T-helper 17 cell (primary cell): ENCODE measurements at regions not wholly inside any gene's neighbourhood (a gene's known extent, or its start where the extent isn't known, plus 50 kb on each side); places are given as distances from the start of the nearest gene placed in this dataset.
A peak's percentile ranks its signal among the peaks of the same experiment; 100 is the strongest.
"Not testable (repeated sequence)": the region's sequence is repeated elsewhere in the genome, so short reads cannot be mapped to it uniquely, and the experiment has no call there.

ENCODE experiments used
- ATAC-seq: fragments of 150-1000 bp; cut with Tn5 transposase; 2 replicates; pipeline ENCODE4 v1.10.0; 2021; ENCODE audit warnings: mild to moderate bottlenecking, moderate library complexity
- DNase-seq, 3 donors: peaks; one replicate each; pipeline versions ENCODE4 v3.0.0 to v3.0.0-alpha.2; 2020 to 2021
- H3K9me3 ChIP-seq: one replicate; pipeline ENCODE4 v1.7.0; 2013; ENCODE audit warnings: low read length, mild to moderate bottlenecking; ENCODE audit not compliant: control insufficient read depth, poor library complexity, severe bottlenecking
- H3K27ac Mint-ChIP-seq: one replicate; pipeline ENCODE4 v1.8.0; 2022; ENCODE audit warnings: mild to moderate bottlenecking, moderate library complexity, mixed read lengths
- H3K27me3 Mint-ChIP-seq: one replicate; pipeline ENCODE4 v1.8.0; 2022; ENCODE audit warnings: mixed read lengths
- H3K36me3 Mint-ChIP-seq: one replicate; pipeline ENCODE4 v1.8.0; 2022; ENCODE audit warnings: low read depth, mixed read lengths
- H3K4me1 Mint-ChIP-seq: one replicate; pipeline ENCODE4 v1.8.0; 2022; ENCODE audit warnings: mild to moderate bottlenecking, mixed read lengths
- H3K4me3 Mint-ChIP-seq: one replicate; pipeline ENCODE4 v1.8.0; 2022; ENCODE audit warnings: mild to moderate bottlenecking, moderate library complexity, mixed read lengths

- Mint-ChIP-seq H3K4me3 (peak overlapping the region; percentile 54), H3K36me3 (peaks cover 4% of the 10 kb centered on the region), H3K27me3 (peaks cover 61% of the 10 kb centered on the region), H3K4me1 (peaks cover 4% of the 10 kb centered on the region), H3K27ac (no peak overlapping the region)
- ATAC-seq (peak; percentile 37), DNase-seq (no peak)
- peaks cover 2% of the 10 kb centered on the region for H3K9me3 ChIP-seq
Measured at GRCh38 chr6:28606424-28607391, 81.0 kb downstream of the GPX5 start.

- ATAC-seq (no peak), DNase-seq (no peak)
- Mint-ChIP-seq H3K27ac (no peak overlapping the region), H3K4me1 (peaks cover 4% of the 10 kb centered on the region), H3K27me3 (peaks cover 63% of the 10 kb centered on the region), H3K4me3 (no peak overlapping the region), H3K36me3 (peaks cover 4% of the 10 kb centered on the region)
- H3K9me3 ChIP-seq: peaks cover 2% of the 10 kb centered on the region
Measured at GRCh38 chr6:28607990-28608389, 82.3 kb downstream of the GPX5 start.

GRCh38 chr6:28609672-28610071 is 84.0 kb downstream of the GPX5 start:
- ATAC-seq: no peak
- H3K9me3 ChIP-seq: peaks cover 2% of the 10 kb centered on the region
- DNase-seq: no peak
- H3K27ac Mint-ChIP-seq: no peak overlapping the region
- peaks cover 4% of the 10 kb centered on the region for H3K4me1 Mint-ChIP-seq
- H3K4me3 Mint-ChIP-seq: no peak overlapping the region
- H3K36me3 Mint-ChIP-seq: peaks cover 6% of the 10 kb centered on the region
- H3K27me3 Mint-ChIP-seq: peaks cover 68% of the 10 kb centered on the region

GRCh38 chr6:28615616-28615954 is 89.9 kb downstream of the GPX5 start:
- no peak for DNase-seq
- Mint-ChIP-seq H3K27me3 (peaks cover 58% of the 10 kb centered on the region), H3K4me3 (no peak overlapping the region), H3K36me3 (peaks cover 6% of the 10 kb centered on the region), H3K4me1 (no peaks in the 10 kb centered on the region), H3K27ac (no peak overlapping the region)
- no peaks in the 10 kb centered on the region for H3K9me3 ChIP-seq
- ATAC-seq: no peak

- H3K4me3 Mint-ChIP-seq: no peak overlapping the region
- peaks cover 59% of the 10 kb centered on the region for H3K27me3 Mint-ChIP-seq
- no peak overlapping the region for H3K27ac Mint-ChIP-seq
- H3K36me3 Mint-ChIP-seq: peaks cover 4% of the 10 kb centered on the region
- ATAC-seq (no peak), DNase-seq (no peak)
- no peaks in the 10 kb centered on the region for H3K4me1 Mint-ChIP-seq
- H3K9me3 ChIP-seq: no peaks in the 10 kb centered on the region
Measured at GRCh38 chr6:28615955-28616747, 90.5 kb downstream of the GPX5 start.

- no peak overlapping the region for H3K4me3 Mint-ChIP-seq
Measured at GRCh38 chr6:28618898-28619555, 93.3 kb downstream of the GPX5 start.

GRCh38 chr6:28621268-28621667 is 95.6 kb downstream of the GPX5 start:
- H3K27ac Mint-ChIP-seq, H3K9me3 ChIP-seq, H3K4me3 Mint-ChIP-seq, H3K4me1 Mint-ChIP-seq, ATAC-seq, H3K36me3 Mint-ChIP-seq, DNase-seq: not testable (repeated sequence)
- H3K27me3 Mint-ChIP-seq: peaks cover 30% of the 10 kb centered on the region

More at GRCh38 chr6:28618898-28619555, 93.3 kb downstream of the GPX5 start:
- Mint-ChIP-seq H3K36me3 (peaks cover 7% of the 10 kb centered on the region), H3K27ac (no peak overlapping the region), H3K27me3 (peaks cover 47% of the 10 kb centered on the region), H3K4me1 (no peaks in the 10 kb centered on the region)
- DNase-seq: no peak
- H3K9me3 ChIP-seq: no peaks in the 10 kb centered on the region
- ATAC-seq: no peak

GRCh38 chr6:28623242-28623641 is 97.6 kb downstream of the GPX5 start:
- not testable (repeated sequence) for H3K9me3 ChIP-seq, H3K4me1 Mint-ChIP-seq, H3K36me3 Mint-ChIP-seq, H3K4me3 Mint-ChIP-seq, ATAC-seq, H3K27ac Mint-ChIP-seq, DNase-seq
- H3K27me3 Mint-ChIP-seq: peaks cover 17% of the 10 kb centered on the region

GRCh38 chr6:28626386-28626785 is 100.7 kb downstream of the GPX5 start:
- H3K4me1 Mint-ChIP-seq, H3K27ac Mint-ChIP-seq, DNase-seq, ATAC-seq, H3K4me3 Mint-ChIP-seq, H3K36me3 Mint-ChIP-seq, H3K9me3 ChIP-seq: not testable (repeated sequence)
- H3K27me3 Mint-ChIP-seq: peaks cover 21% of the 10 kb centered on the region

GRCh38 chr6:28632326-28632851 is 106.7 kb downstream of the GPX5 start:
- H3K27me3 Mint-ChIP-seq: peaks cover 66% of the 10 kb centered on the region
- no peaks in the 10 kb centered on the region for H3K9me3 ChIP-seq
- H3K36me3 Mint-ChIP-seq: peaks cover 3% of the 10 kb centered on the region
- no peak overlapping the region for H3K4me3 Mint-ChIP-seq
- ATAC-seq: no peak
- DNase-seq: no peak
- H3K4me1 Mint-ChIP-seq: no peaks in the 10 kb centered on the region
- H3K27ac Mint-ChIP-seq: no peak overlapping the region

GRCh38 chr6:28633445-28634215 is 107.9 kb downstream of the GPX5 start:
- no peak overlapping the region for H3K4me3 Mint-ChIP-seq
- ATAC-seq: no peak

GRCh38 chr6:28634411-28634760 is 108.7 kb downstream of the GPX5 start:
- H3K4me1 Mint-ChIP-seq: no peaks in the 10 kb centered on the region
- peaks cover 7% of the 10 kb centered on the region for H3K36me3 Mint-ChIP-seq
- DNase-seq: no peak
- no peak for ATAC-seq
- peaks cover 71% of the 10 kb centered on the region for H3K27me3 Mint-ChIP-seq
- no peak overlapping the region for H3K4me3 Mint-ChIP-seq
- H3K9me3 ChIP-seq: no peaks in the 10 kb centered on the region
- no peak overlapping the region for H3K27ac Mint-ChIP-seq

More at GRCh38 chr6:28633445-28634215, 107.9 kb downstream of the GPX5 start:
- Mint-ChIP-seq H3K36me3 (peaks cover 4% of the 10 kb centered on the region), H3K4me1 (no peaks in the 10 kb centered on the region), H3K27me3 (peaks cover 68% of the 10 kb centered on the region), H3K27ac (no peak overlapping the region)
- DNase-seq: no peak
- no peaks in the 10 kb centered on the region for H3K9me3 ChIP-seq
